H9 (cell line): ENCODE measurements at regions not wholly inside any gene's neighbourhood (a gene's known extent, or its start where the extent isn't known, plus 50 kb on each side); places are given as distances from the start of the nearest gene placed in this dataset.

Experiments used
- DNase-seq: peaks from one replicate; pipeline ENCODE4 v3.0.0-alpha.2; 2017
- H2AFZ ChIP-seq: one replicate; pipeline ENCODE4 v1.6.1; 2013; ENCODE audit warnings: mild to moderate bottlenecking, low read length, control low read depth, moderate library complexity
- H2AK5ac ChIP-seq: 2 replicates; pipeline ENCODE4 v1.6.1; 2013; ENCODE audit warnings: low read length, control low read depth, mixed read lengths; ENCODE audit not compliant: insufficient read length
- H2BK120ac ChIP-seq: one replicate; pipeline ENCODE4 v1.6.1; 2013; ENCODE audit warnings: low read depth, mild to moderate bottlenecking, low read length, control low read depth, inconsistent platforms; ENCODE audit not compliant: poor library complexity, severe bottlenecking
- H2BK12ac ChIP-seq: 2 replicates; pipeline ENCODE4 v1.6.1; 2013; ENCODE audit warnings: low read length, control low read depth, mixed read lengths, low read depth; ENCODE audit not compliant: insufficient read length
- H2BK15ac ChIP-seq: 2 replicates; pipeline ENCODE4 v1.6.1; 2013; ENCODE audit warnings: low read depth, low read length, control low read depth
- H2BK20ac ChIP-seq: one replicate; pipeline ENCODE4 v1.6.1; 2013; ENCODE audit warnings: low read depth, mild to moderate bottlenecking, low read length, control low read depth, inconsistent platforms; ENCODE audit not compliant: poor library complexity, severe bottlenecking
- H2BK5ac ChIP-seq: 2 replicates; pipeline ENCODE4 v1.6.1; 2013; ENCODE audit warnings: low read length, control low read depth, mixed read lengths; ENCODE audit not compliant: insufficient read length
- H3K14ac ChIP-seq: 2 replicates; pipeline ENCODE4 v1.6.1; 2013; ENCODE audit warnings: low read length, control low read depth; ENCODE audit not compliant: insufficient read depth
- H3K18ac ChIP-seq: 2 replicates; pipeline ENCODE4 v1.6.1; 2013; ENCODE audit warnings: low read depth, mild to moderate bottlenecking, mixed read lengths, low read length, control low read depth; ENCODE audit not compliant: insufficient read length
- H3K23ac ChIP-seq: 2 replicates; pipeline ENCODE4 v1.6.1; 2013; ENCODE audit warnings: low read length, control low read depth, mixed read lengths, low read depth; ENCODE audit not compliant: insufficient read length
- H3K23me2 ChIP-seq: 2 replicates; pipeline ENCODE4 v1.6.1; 2013; ENCODE audit warnings: low read depth, mild to moderate bottlenecking, mixed read lengths, low read length, control low read depth; ENCODE audit not compliant: insufficient read length, poor library complexity, severe bottlenecking
- H3K27ac ChIP-seq: 2 replicates; pipeline ENCODE4 v1.5.1; 2013; ENCODE audit warnings: low read length, control low read depth, mixed read lengths, low read depth; ENCODE audit not compliant: insufficient read length
- H3K27me3 ChIP-seq: 2 replicates; pipeline ENCODE4 v1.6.1; 2013; ENCODE audit warnings: low read length, control low read depth, inconsistent platforms; ENCODE audit not compliant: insufficient read depth
- H3K4ac ChIP-seq: 2 replicates; pipeline ENCODE4 v1.6.1; 2013; ENCODE audit warnings: low read depth, mild to moderate bottlenecking, control low read depth, inconsistent platforms, low read length, moderate library complexity
- H3K4me1 ChIP-seq: 2 replicates; pipeline ENCODE4 v1.6.1; 2013; ENCODE audit warnings: low read length, control low read depth, inconsistent platforms; ENCODE audit not compliant: insufficient read depth
- H3K4me2 ChIP-seq: 2 replicates; pipeline ENCODE4 v1.6.1; 2013; ENCODE audit warnings: low read length, control low read depth, mixed read lengths; ENCODE audit not compliant: insufficient read length, insufficient read depth
- H3K56ac ChIP-seq: 2 replicates; pipeline ENCODE4 v1.6.1; 2013; ENCODE audit warnings: low read depth, mild to moderate bottlenecking, mixed read lengths, low read length, control low read depth; ENCODE audit not compliant: insufficient read length
- H3K79me1 ChIP-seq: 2 replicates; pipeline ENCODE4 v1.6.1; 2013; ENCODE audit warnings: low read depth, mild to moderate bottlenecking, moderate library complexity, low read length, control low read depth, inconsistent platforms; ENCODE audit not compliant: insufficient read depth, poor library complexity, severe bottlenecking
- H3K79me2 ChIP-seq: 2 replicates; pipeline ENCODE4 v1.6.1; 2013; ENCODE audit warnings: low read length, control low read depth, inconsistent platforms; ENCODE audit not compliant: insufficient read depth
- H3K9ac ChIP-seq: 2 replicates; pipeline ENCODE4 v1.6.1; 2013; ENCODE audit warnings: low read length, control low read depth, mixed read lengths; ENCODE audit not compliant: insufficient read length; ENCODE audit errors: extremely low read depth
- H3K9me3 ChIP-seq: one replicate; pipeline ENCODE4 v1.6.1; 2013; ENCODE audit warnings: low read depth, low read length, inconsistent platforms; ENCODE audit not compliant: control insufficient read depth
- H3T11ph ChIP-seq: one replicate; pipeline ENCODE4 v1.6.1; 2013; ENCODE audit warnings: mild to moderate bottlenecking, low read length, control low read depth, inconsistent platforms
- H4K20me1 ChIP-seq: one replicate; pipeline ENCODE4 v1.6.1; 2013; ENCODE audit not compliant: control insufficient read depth, insufficient read length, insufficient read depth
- H4K5ac ChIP-seq: 2 replicates; pipeline ENCODE4 v1.6.1; 2013; ENCODE audit warnings: low read depth, mild to moderate bottlenecking, mixed read lengths, low read length, control low read depth; ENCODE audit not compliant: insufficient read length
- H4K8ac ChIP-seq: replicated peaks from 2 replicates; pipeline ENCODE4 v1.6.1; 2013; ENCODE audit warnings: low read length, control low read depth, mixed read lengths, low read depth; ENCODE audit not compliant: insufficient read length
- H4K91ac ChIP-seq: 2 replicates; pipeline ENCODE4 v1.6.1; 2013; ENCODE audit warnings: low read depth, mild to moderate bottlenecking, moderate library complexity, mixed read lengths, low read length, control low read depth; ENCODE audit not compliant: insufficient read length
- H3K27ac Mint-ChIP-seq, 3 experiments: 2 replicates in 2 of 3; 3 replicates in 1 of 3; pipeline ENCODE4 v1.8.0; 2020 to 2021; ENCODE audit warnings: mixed read lengths in 3 of 3, mild to moderate bottlenecking in 1 of 3, moderate library complexity in 1 of 3
- H3K27me3 Mint-ChIP-seq: 2 replicates; pipeline ENCODE4 v1.8.0; 2021; ENCODE audit warnings: low read depth, mild to moderate bottlenecking, moderate library complexity, mixed read lengths
- H3K36me3 Mint-ChIP-seq, 3 experiments: 2 replicates in 2 of 3; 3 replicates in 1 of 3; pipeline ENCODE4 v1.8.0; 2020 to 2021; ENCODE audit warnings: low read depth in 3 of 3, mixed read lengths in 3 of 3; ENCODE audit not compliant: insufficient read depth in 1 of 3
- H3K4me1 Mint-ChIP-seq, 2 experiments: 2 replicates each; pipeline ENCODE4 v1.8.0; 2020; ENCODE audit warnings: mixed read lengths in 2 of 2
- H3K4me3 Mint-ChIP-seq, 2 experiments: 2 replicates in 1 of 2; 3 replicates in 1 of 2; pipeline ENCODE4 v1.8.0; 2020 to 2021; ENCODE audit warnings: mild to moderate bottlenecking in 2 of 2, mixed read lengths in 2 of 2, moderate library complexity in 1 of 2
- H3K9me3 Mint-ChIP-seq, 2 experiments: 2 replicates in 1 of 2; 3 replicates in 1 of 2; pipeline ENCODE4 v1.8.0; 2020; ENCODE audit warnings: mild to moderate bottlenecking in 2 of 2, mixed read lengths in 2 of 2, moderate library complexity in 1 of 2
- CTCF ChIP-seq: fragments of 200-600 bp; sonication (generic); conservative IDR thresholded peaks from 3 replicates; pipeline ENCODE4 v1.8.0; 2021; ENCODE audit warnings: antibody characterized with exemption, mild to moderate bottlenecking
- WGBS: extraction: QIAGEN DNeasy Blood & Tissue Kit; methylation state at CpG from one replicate; pipeline ENCODE4 v1.1.7; 2013; ENCODE audit warnings: missing lambda C conversion rate, low lambda C conversion rate, mixed read lengths; ENCODE audit not compliant: insufficient read length; ENCODE audit errors: extremely low coverage; 5-methylcytosine and 5-hydroxymethylcytosine counted together

- Mint-ChIP-seq H3K36me3 (no peaks in the 10 kb centered on the region), H3K4me3 (no peak overlapping the region), H3K4me1 (peaks cover 4 to 7% of the 10 kb centered on the region in 2 experiments; a peak in 3 of 4 replicates), H3K27ac (no peak overlapping the region), H3K27me3 (no peaks in the 10 kb centered on the region), H3K9me3 (peaks cover 0 to 2% of the 10 kb centered on the region in 2 experiments; a peak in 1 of 5 replicates)
- no peak overlapping the region for H4K91ac ChIP-seq
- no peak for DNase-seq
- H3K27me3 ChIP-seq, result no peaks in the 10 kb centered on the region
- H4K8ac ChIP-seq, result no peak overlapping the region
- no peak overlapping the region for H2AK5ac ChIP-seq
- no peak overlapping the region for H3T11ph ChIP-seq
- H2BK20ac ChIP-seq, result no peak overlapping the region
- H2AFZ ChIP-seq, result no peak overlapping the region
- no peaks in the 10 kb centered on the region for H4K20me1 ChIP-seq
- no peak overlapping the region for H3K14ac ChIP-seq
- no peak overlapping the region for H3K9ac ChIP-seq
- H2BK5ac ChIP-seq, result no peak overlapping the region
- no peak overlapping the region for H3K27ac ChIP-seq
- no peaks in the 10 kb centered on the region for H3K79me2 ChIP-seq
- WGBS, result no CpG with 5 or more reads among the region's 1 CpG
- H2BK120ac ChIP-seq, result no peak overlapping the region
- H3K56ac ChIP-seq, result no peak overlapping the region
- H3K79me1 ChIP-seq, result no peaks in the 10 kb centered on the region
- no peak overlapping the region for H3K18ac ChIP-seq
- H2BK12ac ChIP-seq, result no peak overlapping the region
- H3K23me2 ChIP-seq, result no peaks in the 10 kb centered on the region
- no peak overlapping the region for H2BK15ac ChIP-seq
- no peak overlapping the region for H4K5ac ChIP-seq
- no peak overlapping the region for H3K4me2 ChIP-seq
- no peaks in the 10 kb centered on the region for H3K4me1 ChIP-seq
- no peaks in the 10 kb centered on the region for H3K9me3 ChIP-seq
- no peak overlapping the region for H3K4ac ChIP-seq
- no peak for TF ChIP-seq CTCF
- H3K23ac ChIP-seq, result no peak overlapping the region
Observed at GRCh38 chr20:10971096-10971495, 297.3 kb upstream of the JAG1 start.
